ENCODE measurements at regions not wholly inside any gene's neighbourhood (a gene's known extent, or its start where the extent isn't known, plus 50 kb on each side); places are given as distances from the start of the nearest gene placed in this dataset.

- no peak for TF ChIP-seq CTCF (conservative IDR thresholded peaks at IDR 0.05)
- no peak overlapping the region for H3K27ac ChIP-seq
Observed at GRCh38 chr3:137246491-137246890, 288.7 kb downstream of the IL20RB start.

- H3K27ac ChIP-seq, result no peak overlapping the region
- TF ChIP-seq CTCF (conservative IDR thresholded peaks at IDR 0.05), result no peak
Observed at GRCh38 chr3:137249311-137249940, 291.6 kb downstream of the IL20RB start.

- no peak overlapping the region for H3K27ac ChIP-seq
- no peak for TF ChIP-seq CTCF (conservative IDR thresholded peaks at IDR 0.05)
Observed at GRCh38 chr3:137259089-137259488, 301.3 kb downstream of the IL20RB start.

- no peak for TF ChIP-seq CTCF (conservative IDR thresholded peaks at IDR 0.05)
- no peak overlapping the region for H3K27ac ChIP-seq
Observed at GRCh38 chr3:137259701-137260100, 301.9 kb downstream of the IL20RB start.

- TF ChIP-seq CTCF (conservative IDR thresholded peaks at IDR 0.05), result no peak
- H3K27ac ChIP-seq, result no peak overlapping the region
Observed at GRCh38 chr3:137264071-137264820, 306.5 kb downstream of the IL20RB start.

GRCh38 chr3:137264843-137265330 lies 307.1 kb downstream of the IL20RB start:
- no peak for TF ChIP-seq CTCF (conservative IDR thresholded peaks at IDR 0.05)
- no peak overlapping the region for H3K27ac ChIP-seq

- TF ChIP-seq CTCF (conservative IDR thresholded peaks at IDR 0.05), result no peak
Observed at GRCh38 chr3:137282871-137283270, 325.1 kb downstream of the IL20RB start.

More at GRCh38 chr3:137282871-137283270, 325.1 kb downstream of the IL20RB start:
- no peak overlapping the region for H3K27ac ChIP-seq
